A549 (cell line): ENCODE measurements at regions not wholly inside any gene's neighbourhood (a gene's known extent, or its start where the extent isn't known, plus 50 kb on each side); places are given as distances from the start of the nearest gene placed in this dataset.

Source experiments
- HOXA7 ChIP-seq: fragments of 250-450 bp; sonication (Bioruptor Pico); IDR thresholded peaks from 2 replicates; pipeline ENCODE4 v1.5.0; 2020; ENCODE audit warnings: mild to moderate bottlenecking, moderate library complexity
- NR3C1 ChIP-seq: fragments of >200 bp; sonication (Bioruptor Twin); formaldehyde crosslinking; IDR thresholded peaks from 3 replicates; pipeline ENCODE4 v1.6.1; 2017
- POLR2A ChIP-seq: IDR thresholded peaks from 2 replicates; pipeline ENCODE4 v1.6.1; 2012; ENCODE audit warnings: mild to moderate bottlenecking, low read length
- RAD21 ChIP-seq, 2 experiments: fragments of >200 bp in 1 of 2; sonication (Bioruptor Twin) in 1 of 2; formaldehyde crosslinking in 1 of 2; IDR thresholded peaks in 1 of 2; conservative IDR thresholded peaks in 1 of 2; 2 replicates in 1 of 2; 3 replicates in 1 of 2; pipeline ENCODE4 v1.6.1; 2012 to 2018; ENCODE audit warnings: inconsistent platforms in 1 of 2
- RFX5 ChIP-seq: fragments of 450-650 bp; IDR thresholded peaks from 2 replicates; pipeline ENCODE4 v1.7.1; 2014; ENCODE audit warnings: antibody characterized with exemption, mild to moderate bottlenecking, moderate library complexity
- SMC3 ChIP-seq: fragments of >200 bp; sonication (Bioruptor Twin); formaldehyde crosslinking; IDR thresholded peaks from 3 replicates; pipeline ENCODE4 v1.6.1; 2018; ENCODE audit warnings: inconsistent platforms
- SREBF2 ChIP-seq: fragments of 450-650 bp; IDR thresholded peaks from 2 replicates; pipeline ENCODE4 v1.6.1; 2014; ENCODE audit warnings: mild to moderate bottlenecking, moderate library complexity
- TF ChIP-seq, protein P1 (sequence below): fragments of >200 bp; sonication (Bioruptor Twin); formaldehyde crosslinking; IDR thresholded peaks from 3 replicates; pipeline ENCODE4 v1.5.1; 2016
- TF ChIP-seq, protein P2 (sequence below): fragments of 450-650 bp; IDR thresholded peaks from 2 replicates; pipeline ENCODE4 v1.6.1; 2014; ENCODE audit warnings: antibody characterized with exemption
- TF ChIP-seq, protein P3 (sequence below): fragments of 200-600 bp; sonication (generic); IDR thresholded peaks from 2 replicates; pipeline ENCODE4 v1.6.1; 2016; ENCODE audit warnings: antibody characterized with exemption, mild to moderate bottlenecking, moderate library complexity
- TF ChIP-seq, protein P4 (sequence below): fragments of 150-350 bp; IDR thresholded peaks from 2 replicates; pipeline ENCODE4 v1.6.1; 2014; ENCODE audit warnings: low read depth, mild to moderate bottlenecking, low read length

DNA sequence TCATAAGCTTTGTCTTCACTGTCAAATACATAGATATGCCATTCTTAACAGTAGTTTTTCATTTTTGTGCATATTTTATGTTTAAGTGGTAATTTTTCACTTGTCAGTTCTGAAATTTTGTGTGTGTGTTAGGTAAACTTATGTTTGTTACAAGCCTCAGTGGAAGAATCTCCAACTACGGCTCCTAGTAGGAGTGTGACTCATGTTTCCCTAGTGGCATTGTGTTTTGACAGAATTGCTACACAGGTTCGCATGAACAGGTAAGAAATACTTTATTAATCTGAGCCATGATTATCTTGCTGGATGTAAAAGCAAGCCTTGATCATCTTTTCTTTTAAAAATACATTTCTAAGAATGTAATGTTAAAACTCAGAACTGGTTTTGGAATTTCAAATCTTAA lies 94.4 kb downstream of the BLTP1 start:
- TF ChIP-seq RAD21 (conservative IDR thresholded peaks at IDR 0.05 in 1 of 2, IDR thresholded peaks at IDR 0.05 in 1 of 2), result no peak
- TF ChIP-seq SMC3, result no peak
- TF ChIP-seq SREBF2, result no peak
- no peak for TF ChIP-seq POLR2A
- TF ChIP-seq, protein P1, sequence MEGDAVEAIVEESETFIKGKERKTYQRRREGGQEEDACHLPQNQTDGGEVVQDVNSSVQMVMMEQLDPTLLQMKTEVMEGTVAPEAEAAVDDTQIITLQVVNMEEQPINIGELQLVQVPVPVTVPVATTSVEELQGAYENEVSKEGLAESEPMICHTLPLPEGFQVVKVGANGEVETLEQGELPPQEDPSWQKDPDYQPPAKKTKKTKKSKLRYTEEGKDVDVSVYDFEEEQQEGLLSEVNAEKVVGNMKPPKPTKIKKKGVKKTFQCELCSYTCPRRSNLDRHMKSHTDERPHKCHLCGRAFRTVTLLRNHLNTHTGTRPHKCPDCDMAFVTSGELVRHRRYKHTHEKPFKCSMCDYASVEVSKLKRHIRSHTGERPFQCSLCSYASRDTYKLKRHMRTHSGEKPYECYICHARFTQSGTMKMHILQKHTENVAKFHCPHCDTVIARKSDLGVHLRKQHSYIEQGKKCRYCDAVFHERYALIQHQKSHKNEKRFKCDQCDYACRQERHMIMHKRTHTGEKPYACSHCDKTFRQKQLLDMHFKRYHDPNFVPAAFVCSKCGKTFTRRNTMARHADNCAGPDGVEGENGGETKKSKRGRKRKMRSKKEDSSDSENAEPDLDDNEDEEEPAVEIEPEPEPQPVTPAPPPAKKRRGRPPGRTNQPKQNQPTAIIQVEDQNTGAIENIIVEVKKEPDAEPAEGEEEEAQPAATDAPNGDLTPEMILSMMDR, result no peak
- no peak for TF ChIP-seq HOXA7 (CRISPR knock-in tag)
- no peak for TF ChIP-seq RFX5
- TF ChIP-seq, protein P2, sequence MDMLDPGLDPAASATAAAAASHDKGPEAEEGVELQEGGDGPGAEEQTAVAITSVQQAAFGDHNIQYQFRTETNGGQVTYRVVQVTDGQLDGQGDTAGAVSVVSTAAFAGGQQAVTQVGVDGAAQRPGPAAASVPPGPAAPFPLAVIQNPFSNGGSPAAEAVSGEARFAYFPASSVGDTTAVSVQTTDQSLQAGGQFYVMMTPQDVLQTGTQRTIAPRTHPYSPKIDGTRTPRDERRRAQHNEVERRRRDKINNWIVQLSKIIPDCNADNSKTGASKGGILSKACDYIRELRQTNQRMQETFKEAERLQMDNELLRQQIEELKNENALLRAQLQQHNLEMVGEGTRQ, result no peak
- TF ChIP-seq, protein P3, sequence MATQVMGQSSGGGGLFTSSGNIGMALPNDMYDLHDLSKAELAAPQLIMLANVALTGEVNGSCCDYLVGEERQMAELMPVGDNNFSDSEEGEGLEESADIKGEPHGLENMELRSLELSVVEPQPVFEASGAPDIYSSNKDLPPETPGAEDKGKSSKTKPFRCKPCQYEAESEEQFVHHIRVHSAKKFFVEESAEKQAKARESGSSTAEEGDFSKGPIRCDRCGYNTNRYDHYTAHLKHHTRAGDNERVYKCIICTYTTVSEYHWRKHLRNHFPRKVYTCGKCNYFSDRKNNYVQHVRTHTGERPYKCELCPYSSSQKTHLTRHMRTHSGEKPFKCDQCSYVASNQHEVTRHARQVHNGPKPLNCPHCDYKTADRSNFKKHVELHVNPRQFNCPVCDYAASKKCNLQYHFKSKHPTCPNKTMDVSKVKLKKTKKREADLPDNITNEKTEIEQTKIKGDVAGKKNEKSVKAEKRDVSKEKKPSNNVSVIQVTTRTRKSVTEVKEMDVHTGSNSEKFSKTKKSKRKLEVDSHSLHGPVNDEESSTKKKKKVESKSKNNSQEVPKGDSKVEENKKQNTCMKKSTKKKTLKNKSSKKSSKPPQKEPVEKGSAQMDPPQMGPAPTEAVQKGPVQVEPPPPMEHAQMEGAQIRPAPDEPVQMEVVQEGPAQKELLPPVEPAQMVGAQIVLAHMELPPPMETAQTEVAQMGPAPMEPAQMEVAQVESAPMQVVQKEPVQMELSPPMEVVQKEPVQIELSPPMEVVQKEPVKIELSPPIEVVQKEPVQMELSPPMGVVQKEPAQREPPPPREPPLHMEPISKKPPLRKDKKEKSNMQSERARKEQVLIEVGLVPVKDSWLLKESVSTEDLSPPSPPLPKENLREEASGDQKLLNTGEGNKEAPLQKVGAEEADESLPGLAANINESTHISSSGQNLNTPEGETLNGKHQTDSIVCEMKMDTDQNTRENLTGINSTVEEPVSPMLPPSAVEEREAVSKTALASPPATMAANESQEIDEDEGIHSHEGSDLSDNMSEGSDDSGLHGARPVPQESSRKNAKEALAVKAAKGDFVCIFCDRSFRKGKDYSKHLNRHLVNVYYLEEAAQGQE, result no peak
- no peak for TF ChIP-seq NR3C1
- TF ChIP-seq, protein P4, sequence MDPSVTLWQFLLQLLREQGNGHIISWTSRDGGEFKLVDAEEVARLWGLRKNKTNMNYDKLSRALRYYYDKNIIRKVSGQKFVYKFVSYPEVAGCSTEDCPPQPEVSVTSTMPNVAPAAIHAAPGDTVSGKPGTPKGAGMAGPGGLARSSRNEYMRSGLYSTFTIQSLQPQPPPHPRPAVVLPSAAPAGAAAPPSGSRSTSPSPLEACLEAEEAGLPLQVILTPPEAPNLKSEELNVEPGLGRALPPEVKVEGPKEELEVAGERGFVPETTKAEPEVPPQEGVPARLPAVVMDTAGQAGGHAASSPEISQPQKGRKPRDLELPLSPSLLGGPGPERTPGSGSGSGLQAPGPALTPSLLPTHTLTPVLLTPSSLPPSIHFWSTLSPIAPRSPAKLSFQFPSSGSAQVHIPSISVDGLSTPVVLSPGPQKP, result no peak
